ENCODE measurements at regions not wholly inside any gene's neighbourhood (a gene's known extent, or its start where the extent isn't known, plus 50 kb on each side); places are given as distances from the start of the nearest gene placed in this dataset.

DNA sequence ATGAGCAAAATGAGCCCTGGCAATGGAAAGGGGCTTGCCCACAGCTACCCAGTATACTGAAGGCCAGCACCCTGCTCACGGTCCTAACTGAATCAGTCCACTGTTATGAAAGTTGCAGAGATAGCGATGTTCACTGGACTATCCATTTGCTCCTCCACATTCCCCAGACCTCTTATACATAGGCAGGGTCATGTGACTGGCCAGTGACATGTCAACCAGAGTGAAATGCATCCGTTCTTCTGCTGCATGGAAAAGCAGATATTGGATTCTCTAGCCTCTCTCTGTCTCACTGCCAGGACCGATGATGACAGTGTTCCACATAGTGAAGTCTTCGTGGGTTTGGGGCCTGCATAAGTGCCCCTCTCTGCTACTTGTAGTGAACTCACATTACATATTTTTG lies 503.4 kb downstream of the RPS24 start:
- no peak for DNase-seq (ENCODE audit: low read depth)
- H3K4me3 ChIP-seq (ENCODE audit: low read depth, low read length): no peak overlapping the region
- TF ChIP-seq, protein P1, sequence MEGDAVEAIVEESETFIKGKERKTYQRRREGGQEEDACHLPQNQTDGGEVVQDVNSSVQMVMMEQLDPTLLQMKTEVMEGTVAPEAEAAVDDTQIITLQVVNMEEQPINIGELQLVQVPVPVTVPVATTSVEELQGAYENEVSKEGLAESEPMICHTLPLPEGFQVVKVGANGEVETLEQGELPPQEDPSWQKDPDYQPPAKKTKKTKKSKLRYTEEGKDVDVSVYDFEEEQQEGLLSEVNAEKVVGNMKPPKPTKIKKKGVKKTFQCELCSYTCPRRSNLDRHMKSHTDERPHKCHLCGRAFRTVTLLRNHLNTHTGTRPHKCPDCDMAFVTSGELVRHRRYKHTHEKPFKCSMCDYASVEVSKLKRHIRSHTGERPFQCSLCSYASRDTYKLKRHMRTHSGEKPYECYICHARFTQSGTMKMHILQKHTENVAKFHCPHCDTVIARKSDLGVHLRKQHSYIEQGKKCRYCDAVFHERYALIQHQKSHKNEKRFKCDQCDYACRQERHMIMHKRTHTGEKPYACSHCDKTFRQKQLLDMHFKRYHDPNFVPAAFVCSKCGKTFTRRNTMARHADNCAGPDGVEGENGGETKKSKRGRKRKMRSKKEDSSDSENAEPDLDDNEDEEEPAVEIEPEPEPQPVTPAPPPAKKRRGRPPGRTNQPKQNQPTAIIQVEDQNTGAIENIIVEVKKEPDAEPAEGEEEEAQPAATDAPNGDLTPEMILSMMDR (IDR thresholded peaks at IDR 0.05; ENCODE audit: low read depth, low read length, missing control alignments): no peak
- in situ Hi-C loops (cut with HindIII; ENCODE audit: low sequenced_read_pairs): no loop called here

DNA sequence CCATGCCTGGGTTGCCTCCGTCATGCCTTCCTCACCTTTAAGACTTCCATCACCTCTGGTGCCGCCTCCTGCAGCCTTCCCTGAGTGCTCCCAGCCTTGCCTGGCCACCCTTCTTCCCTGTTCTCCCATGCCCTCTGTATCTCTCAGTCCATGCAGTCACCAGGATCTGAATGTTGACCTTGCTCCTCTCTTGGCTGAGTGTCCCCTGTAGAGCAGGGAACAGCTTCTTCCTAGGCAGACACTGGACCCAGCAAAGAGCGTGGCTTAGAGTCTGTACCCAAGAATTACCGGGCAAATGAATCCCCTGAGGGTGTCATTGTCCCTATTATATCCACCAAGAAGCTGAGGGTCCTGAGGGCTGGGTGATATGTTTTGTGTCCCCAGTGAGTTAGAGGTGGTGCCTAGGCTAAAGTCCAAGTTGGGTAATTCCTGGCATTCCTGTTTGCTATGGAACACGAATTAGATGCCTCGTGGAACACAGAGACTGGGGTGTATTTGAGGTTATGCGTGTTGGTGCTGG lies 505.6 kb downstream of the RPS24 start:
- in situ Hi-C loops (cut with HindIII; ENCODE audit: low sequenced_read_pairs): no loop called here
- TF ChIP-seq, protein P1 (IDR thresholded peaks at IDR 0.05; ENCODE audit: low read depth, low read length, missing control alignments): no peak
- H3K4me3 ChIP-seq (ENCODE audit: low read depth, low read length): no peak overlapping the region
- no peak for DNase-seq (ENCODE audit: low read depth)

- in situ Hi-C loops (cut with HindIII; ENCODE audit: low sequenced_read_pairs): no loop called here
- DNase-seq (ENCODE audit: low read depth): no peak
- TF ChIP-seq, protein P1 (IDR thresholded peaks at IDR 0.05; ENCODE audit: low read depth, low read length, missing control alignments): no peak
- H3K4me3 ChIP-seq (ENCODE audit: low read depth, low read length): no peak overlapping the region
These were observed 506.9 kb downstream of the RPS24 start for GRCh38 chr10:78540355-78541076.

- TF ChIP-seq, protein P1 (IDR thresholded peaks at IDR 0.05; ENCODE audit: low read depth, low read length, missing control alignments): no peak
- no peak overlapping the region for H3K4me3 ChIP-seq (ENCODE audit: low read depth, low read length)
- in situ Hi-C loops (cut with HindIII; ENCODE audit: low sequenced_read_pairs): no loop called here
- DNase-seq (ENCODE audit: low read depth): no peak
These were observed 507.9 kb downstream of the RPS24 start for GRCh38 chr10:78541481-78542140.

DNA sequence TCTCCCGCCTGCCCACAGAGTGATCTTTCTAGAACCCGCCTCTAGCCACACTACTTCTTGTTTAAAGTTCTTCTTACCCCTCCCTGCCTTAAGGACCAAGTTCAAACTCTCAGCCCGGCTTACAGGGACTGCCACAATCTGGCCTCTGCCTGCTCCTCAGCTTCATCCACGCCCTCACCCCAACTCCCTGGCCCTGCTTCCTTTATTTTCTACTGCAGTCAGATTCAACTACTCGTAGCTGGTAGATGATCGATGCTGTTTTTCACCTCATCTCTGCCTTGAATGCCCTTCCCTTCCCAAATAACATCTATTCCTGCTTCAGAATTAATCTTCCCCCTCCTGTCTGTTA lies 508.5 kb downstream of the RPS24 start:
- TF ChIP-seq, protein P1 (IDR thresholded peaks at IDR 0.05; ENCODE audit: low read depth, low read length, missing control alignments): no peak
- in situ Hi-C loops (cut with HindIII; ENCODE audit: low sequenced_read_pairs): no loop called here
- no peak for DNase-seq (ENCODE audit: low read depth)
- no peak overlapping the region for H3K4me3 ChIP-seq (ENCODE audit: low read depth, low read length)

DNA sequence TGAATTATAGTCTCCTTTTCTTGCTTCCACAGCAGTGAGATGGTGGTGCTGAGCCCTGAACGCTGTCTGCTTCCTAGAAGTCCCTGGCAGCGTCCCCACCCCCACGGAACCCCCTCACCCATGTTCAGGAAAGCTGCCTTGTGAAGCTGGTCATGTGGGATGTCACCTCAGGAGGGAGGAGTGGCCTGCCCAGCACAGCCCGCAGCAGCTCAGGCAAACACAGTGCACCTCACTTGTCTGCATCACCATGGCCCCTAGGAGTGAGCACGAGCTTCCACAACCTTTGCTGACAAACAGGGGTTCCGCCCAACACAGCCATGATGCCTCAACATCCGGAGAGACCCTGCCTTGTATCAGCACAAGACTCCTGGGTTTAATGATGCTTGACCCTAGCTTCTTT lies 508.9 kb downstream of the RPS24 start:
- DNase-seq (ENCODE audit: low read depth): no peak
- in situ Hi-C loops (cut with HindIII; ENCODE audit: low sequenced_read_pairs): no loop called here
- TF ChIP-seq, protein P1 (IDR thresholded peaks at IDR 0.05; ENCODE audit: low read depth, low read length, missing control alignments): no peak
- no peak overlapping the region for H3K4me3 ChIP-seq (ENCODE audit: low read depth, low read length)
